CD14-positive monocyte (primary cell): ENCODE measurements at regions not wholly inside any gene's neighbourhood (a gene's known extent, or its start where the extent isn't known, plus 50 kb on each side); places are given as distances from the start of the nearest gene placed in this dataset.

Source experiments
- DNase-seq, 3 donors: peaks; one replicate each; pipeline ENCODE4 v3.0.0-alpha.2; 2011 to 2022
- H2AFZ ChIP-seq: 2 replicates; pipeline ENCODE4 v1.6.0; 2012; ENCODE audit warnings: mild to moderate bottlenecking, low read depth, low read length, inconsistent platforms; ENCODE audit not compliant: insufficient read depth, poor library complexity, severe bottlenecking
- H3K27ac ChIP-seq, 2 donors: 1 replicate in 1 of 2; 2 replicates in 1 of 2; pipeline ENCODE4 v1.5.1; 2012 to 2013; ENCODE audit warnings: low read length in 2 of 2, control low read depth in 1 of 2, inconsistent platforms in 1 of 2, low read depth in 1 of 2, mild to moderate bottlenecking in 1 of 2
- H3K27me3 ChIP-seq, 2 donors: one replicate each; pipeline versions ENCODE4 v1.6.0 to v1.6.1; 2011 to 2013; ENCODE audit warnings: low read length in 2 of 2; ENCODE audit not compliant: control insufficient read depth in 2 of 2, insufficient read depth in 2 of 2
- H3K36me3 ChIP-seq, 2 donors: replicated peaks in 1 of 2; 1 replicate in 1 of 2; 2 replicates in 1 of 2; pipeline versions ENCODE4 v1.5.1 to v1.6.1; 2012 to 2013; ENCODE audit warnings: low read length in 2 of 2, control low read depth in 1 of 2, inconsistent platforms in 1 of 2, mild to moderate bottlenecking in 1 of 2; ENCODE audit not compliant: insufficient read depth in 2 of 2, control insufficient read depth in 1 of 2
- H3K4me1 ChIP-seq, 2 donors: 1 replicate in 1 of 2; 2 replicates in 1 of 2; pipeline versions ENCODE4 v1.5.1 to v1.6.1; 2012 to 2013; ENCODE audit warnings: low read length in 2 of 2, control low read depth in 1 of 2, inconsistent platforms in 1 of 2, mild to moderate bottlenecking in 1 of 2, moderate library complexity in 1 of 2; ENCODE audit not compliant: insufficient read depth in 2 of 2, control insufficient read depth in 1 of 2
- H3K4me2 ChIP-seq: replicated peaks from 2 replicates; pipeline ENCODE3; 2012; ENCODE audit warnings: low read length, moderate library complexity, mild to moderate bottlenecking; ENCODE audit not compliant: poor library complexity, severe bottlenecking; ENCODE audit errors: extremely low read depth
- H3K4me3 ChIP-seq, 3 experiments: fragments of 200-600 bp in 1 of 3; sonication (generic) in 1 of 3; replicated peaks in 1 of 3; 1 replicate in 2 of 3; 2 replicates in 1 of 3; pipeline ENCODE4 v1.5.1; 2011 to 2013; ENCODE audit warnings: low read length in 3 of 3, mild to moderate bottlenecking in 3 of 3, control low read depth in 2 of 3, low read depth in 2 of 3, inconsistent platforms in 1 of 3, moderate library complexity in 1 of 3
- H3K79me2 ChIP-seq: 2 replicates; pipeline ENCODE4 v1.6.0; 2012; ENCODE audit warnings: mild to moderate bottlenecking, control low read depth, inconsistent platforms, low read length, moderate library complexity; ENCODE audit not compliant: insufficient read depth
- H3K9ac ChIP-seq: 2 replicates; pipeline ENCODE4 v1.6.0; 2017; ENCODE audit warnings: low read length, mild to moderate bottlenecking; ENCODE audit not compliant: insufficient read depth, poor library complexity, severe bottlenecking
- H3K9me3 ChIP-seq, 2 donors: replicated peaks in 1 of 2; 1 replicate in 1 of 2; 2 replicates in 1 of 2; pipeline versions ENCODE4 v1.5.1 to v1.6.1; 2012 to 2013; ENCODE audit warnings: low read length in 2 of 2, control low read depth in 1 of 2; ENCODE audit not compliant: control insufficient read depth in 1 of 2, insufficient read depth in 1 of 2
- H4K20me1 ChIP-seq: 2 replicates; pipeline ENCODE4 v1.6.0; 2012; ENCODE audit warnings: mild to moderate bottlenecking, low read length, control low read depth, moderate library complexity; ENCODE audit not compliant: insufficient read depth
- H3K27ac Mint-ChIP-seq, 7 donors: one replicate each; pipeline ENCODE4 v1.8.0; 2020; ENCODE audit warnings: mild to moderate bottlenecking in 7 of 7, mixed read lengths in 7 of 7, moderate library complexity in 6 of 7, inconsistent platforms in 2 of 7
- H3K27me3 Mint-ChIP-seq, 3 donors: one replicate each; pipeline ENCODE4 v1.8.0; 2021 to 2022; ENCODE audit warnings: low read depth in 3 of 3, mild to moderate bottlenecking in 3 of 3, mixed read lengths in 3 of 3, moderate library complexity in 3 of 3, inconsistent platforms in 1 of 3
- H3K36me3 Mint-ChIP-seq, 2 donors: one replicate each; pipeline ENCODE4 v1.8.0; 2020; ENCODE audit warnings: mixed read lengths in 2 of 2, inconsistent platforms in 1 of 2, mild to moderate bottlenecking in 1 of 2
- H3K4me1 Mint-ChIP-seq: one replicate; pipeline ENCODE4 v1.8.0; 2020; ENCODE audit warnings: mild to moderate bottlenecking, mixed read lengths
- H3K4me3 Mint-ChIP-seq, 2 donors: one replicate each; pipeline ENCODE4 v1.8.0; 2020; ENCODE audit warnings: mild to moderate bottlenecking in 2 of 2, mixed read lengths in 2 of 2, moderate library complexity in 1 of 2
- H3K9me3 Mint-ChIP-seq, 7 donors: one replicate each; pipeline ENCODE4 v1.8.0; 2020 to 2022; ENCODE audit warnings: mixed read lengths in 7 of 7, mild to moderate bottlenecking in 6 of 7, moderate library complexity in 6 of 7, inconsistent platforms in 2 of 7
- CTCF ChIP-seq: fragments of 200-600 bp; IDR thresholded peaks from one replicate; pipeline ENCODE4 v1.8.0; 2022; ENCODE audit warnings: antibody characterized with exemption, mild to moderate bottlenecking
- WGBS: methylation state at CpG from one replicate; pipeline ENCODE4 v1.1.5; 2013; ENCODE audit warnings: missing lambda C conversion rate; ENCODE audit not compliant: insufficient coverage; 5-methylcytosine and 5-hydroxymethylcytosine counted together
- intact Hi-C, 2 donors: fragments of 100-400 bp; cut with micrococcal nuclease; formaldehyde crosslinking; loops; one replicate each; pipeline versions ENCODE4 v1.15.0 to v1.15.1; 2023

GRCh38 chr20:40916276-40916675 is 112.3 kb upstream of the TOP1 start:
- Mint-ChIP-seq H3K4me3 (no peak overlapping the region), H3K9me3 (peaks cover 5 to 14% (median 9%) of the 10 kb centered on the region in 7 donors), H3K4me1 (peaks cover 5% of the 10 kb centered on the region), H3K36me3 (no peaks in the 10 kb centered on the region), H3K27ac (no peak overlapping the region), H3K27me3 (peaks cover 0 to 3% (median 0%) of the 10 kb centered on the region in 3 donors)
- no peak for DNase-seq
- no peak overlapping the region for H2AFZ ChIP-seq
- WGBS, result no CpG with 5 or more reads among the region's 1 CpG
- H3K27ac ChIP-seq, result no peak overlapping the region
- H4K20me1 ChIP-seq, result no peaks in the 10 kb centered on the region
- H3K79me2 ChIP-seq, result no peaks in the 10 kb centered on the region
- intact Hi-C loops, result no loop called here
- H3K4me1 ChIP-seq, result no peaks in the 10 kb centered on the region
- H3K27me3 ChIP-seq, result no peaks in the 10 kb centered on the region
- no peak overlapping the region for H3K9ac ChIP-seq
- H3K36me3 ChIP-seq, result no peaks in the 10 kb centered on the region
- TF ChIP-seq CTCF, result no peak
- no peak overlapping the region for H3K4me3 ChIP-seq
- no peak overlapping the region for H3K4me2 ChIP-seq
- peaks cover 0 to 10% of the 10 kb centered on the region in 2 donors for H3K9me3 ChIP-seq

- intact Hi-C loops, result no loop called here
- H4K20me1 ChIP-seq, result no peaks in the 10 kb centered on the region
- no peaks in the 10 kb centered on the region for H3K36me3 ChIP-seq
- no peak overlapping the region for H3K9ac ChIP-seq
- peaks cover 0 to 6% (median 2%) of the 10 kb centered on the region in 7 donors for H3K9me3 Mint-ChIP-seq
- H3K27ac ChIP-seq, result no peak overlapping the region
- no peaks in the 10 kb centered on the region for H3K36me3 Mint-ChIP-seq
- no peak overlapping the region for H3K27ac Mint-ChIP-seq
- H3K4me3 ChIP-seq, result no peak overlapping the region
- DNase-seq, result no peak
- TF ChIP-seq CTCF, result no peak
- no peaks in the 10 kb centered on the region for H3K27me3 ChIP-seq
- H3K4me3 Mint-ChIP-seq, result no peak overlapping the region
- H3K79me2 ChIP-seq, result no peaks in the 10 kb centered on the region
- H3K27me3 Mint-ChIP-seq, result peaks cover 0 to 7% (median 0%) of the 10 kb centered on the region in 3 donors
- H3K4me2 ChIP-seq, result no peak overlapping the region
- H3K9me3 ChIP-seq, result peaks cover 0 to 3% of the 10 kb centered on the region in 2 donors
- no peaks in the 10 kb centered on the region for H3K4me1 ChIP-seq
- peaks cover 5% of the 10 kb centered on the region for H3K4me1 Mint-ChIP-seq
- H2AFZ ChIP-seq, result no peak overlapping the region
- 58% methylated on average over 2 of the region's 2 CpGs for WGBS
These were observed 108.3 kb upstream of the TOP1 start for GRCh38 chr20:40920291-40920690.
